C4-2B (cell line): ENCODE measurements at regions not wholly inside any gene's neighbourhood (a gene's known extent, or its start where the extent isn't known, plus 50 kb on each side); places are given as distances from the start of the nearest gene placed in this dataset.

Source experiments
- H3K27ac ChIP-seq: fragments of 450-650 bp; 2 replicates; pipeline ENCODE4 v1.5.1; 2017
- ZFX ChIP-seq: fragments of 450-650 bp; IDR thresholded peaks from 2 replicates; pipeline ENCODE4 v1.6.1; 2017
- TF ChIP-seq, protein P1 (sequence below): fragments of 450-650 bp; conservative IDR thresholded peaks from 2 replicates; pipeline ENCODE4 v1.5.1; 2017; ENCODE audit warnings: mild to moderate bottlenecking

DNA sequence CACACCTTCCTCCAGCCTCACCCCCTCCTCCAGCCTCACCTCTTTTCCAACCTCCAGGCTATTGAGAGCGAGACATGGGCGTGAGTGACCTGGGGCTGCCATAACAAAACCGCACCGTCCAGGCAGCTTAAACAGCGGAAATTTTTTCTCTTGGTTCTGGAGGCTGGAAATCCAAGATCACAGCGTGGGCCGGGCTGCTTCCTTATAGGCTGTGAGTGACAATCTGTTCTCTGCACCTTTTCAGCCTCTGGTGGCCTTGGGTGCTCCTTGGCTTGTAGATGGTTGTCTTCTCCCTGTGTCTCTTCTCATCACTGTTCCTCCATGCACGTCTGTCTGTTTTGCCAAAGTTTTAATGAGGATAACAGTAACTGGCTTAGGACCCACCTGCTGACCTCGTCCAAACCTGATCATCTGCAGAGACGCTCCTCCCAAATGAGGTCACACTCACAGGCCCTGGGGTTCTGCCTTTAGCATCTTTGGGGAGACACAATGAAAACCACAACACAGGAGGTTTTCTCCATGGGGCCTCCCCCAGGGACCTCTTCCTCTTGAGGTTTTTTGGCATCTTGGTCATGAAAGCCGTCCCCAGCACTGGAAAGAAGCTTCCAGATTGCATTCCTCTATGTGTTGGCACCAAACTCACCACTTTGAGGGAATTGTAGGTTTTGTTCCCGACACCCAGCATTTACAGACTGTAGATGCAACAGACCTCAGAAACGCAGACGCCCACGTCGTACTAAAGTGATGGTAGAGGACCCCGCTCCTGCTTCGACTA is 878.1 kb downstream of the BRD1 start:
- no peak for TF ChIP-seq ZFX
- TF ChIP-seq, protein P1, sequence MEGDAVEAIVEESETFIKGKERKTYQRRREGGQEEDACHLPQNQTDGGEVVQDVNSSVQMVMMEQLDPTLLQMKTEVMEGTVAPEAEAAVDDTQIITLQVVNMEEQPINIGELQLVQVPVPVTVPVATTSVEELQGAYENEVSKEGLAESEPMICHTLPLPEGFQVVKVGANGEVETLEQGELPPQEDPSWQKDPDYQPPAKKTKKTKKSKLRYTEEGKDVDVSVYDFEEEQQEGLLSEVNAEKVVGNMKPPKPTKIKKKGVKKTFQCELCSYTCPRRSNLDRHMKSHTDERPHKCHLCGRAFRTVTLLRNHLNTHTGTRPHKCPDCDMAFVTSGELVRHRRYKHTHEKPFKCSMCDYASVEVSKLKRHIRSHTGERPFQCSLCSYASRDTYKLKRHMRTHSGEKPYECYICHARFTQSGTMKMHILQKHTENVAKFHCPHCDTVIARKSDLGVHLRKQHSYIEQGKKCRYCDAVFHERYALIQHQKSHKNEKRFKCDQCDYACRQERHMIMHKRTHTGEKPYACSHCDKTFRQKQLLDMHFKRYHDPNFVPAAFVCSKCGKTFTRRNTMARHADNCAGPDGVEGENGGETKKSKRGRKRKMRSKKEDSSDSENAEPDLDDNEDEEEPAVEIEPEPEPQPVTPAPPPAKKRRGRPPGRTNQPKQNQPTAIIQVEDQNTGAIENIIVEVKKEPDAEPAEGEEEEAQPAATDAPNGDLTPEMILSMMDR, result no peak
- H3K27ac ChIP-seq, result no peak overlapping the region

DNA sequence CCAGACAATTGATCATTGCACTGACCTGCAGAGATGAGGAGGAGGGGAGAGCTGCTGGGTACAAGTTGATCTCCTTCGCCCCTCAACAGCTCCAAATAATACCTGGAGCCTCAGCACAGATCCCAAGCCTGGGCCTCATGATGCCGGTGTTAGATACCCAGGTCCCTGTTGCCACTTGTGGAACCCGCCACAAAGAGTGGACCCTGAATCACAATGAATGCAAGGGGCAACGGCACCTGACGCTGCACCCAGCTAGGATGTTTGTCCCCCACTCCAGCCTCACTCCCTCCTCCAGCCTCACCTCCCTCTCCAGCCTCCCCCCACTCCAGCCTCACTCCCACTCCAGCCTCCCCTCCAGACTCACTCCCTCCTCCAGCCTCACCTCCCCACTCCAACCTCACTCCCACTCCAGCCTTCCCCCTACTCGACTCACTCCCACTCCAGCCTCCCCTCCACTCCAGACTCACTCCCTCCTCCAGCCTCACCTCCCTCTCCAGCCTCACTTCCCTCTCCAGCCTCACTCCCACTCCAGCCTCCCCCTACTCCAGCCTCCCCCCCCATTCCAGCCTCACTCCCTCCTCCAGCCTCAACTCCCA is 879.0 kb downstream of the BRD1 start:
- TF ChIP-seq, protein P1, result no peak
- no peak for TF ChIP-seq ZFX
- H3K27ac ChIP-seq, result no peak overlapping the region

DNA sequence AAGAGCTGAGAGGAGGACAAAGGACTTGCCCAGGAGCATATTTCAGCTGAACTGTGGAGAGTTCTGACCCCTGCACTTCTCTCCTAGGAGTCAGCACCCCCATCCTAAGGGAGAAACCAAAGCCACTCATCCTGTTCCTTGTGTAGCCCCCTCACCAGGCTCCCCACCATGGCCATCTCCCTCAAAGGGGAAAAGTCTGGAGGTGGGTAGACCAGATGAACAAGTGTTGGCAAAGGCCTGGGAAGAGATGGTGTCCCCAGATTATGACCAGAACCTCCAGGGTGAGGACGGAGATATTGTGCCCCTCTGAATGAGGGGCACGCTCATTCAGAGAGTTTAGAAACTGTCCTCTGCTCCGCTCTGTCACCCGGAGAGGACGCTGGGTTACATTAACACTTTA is 880.0 kb downstream of the BRD1 start:
- no peak overlapping the region for H3K27ac ChIP-seq
- no peak for TF ChIP-seq ZFX

DNA sequence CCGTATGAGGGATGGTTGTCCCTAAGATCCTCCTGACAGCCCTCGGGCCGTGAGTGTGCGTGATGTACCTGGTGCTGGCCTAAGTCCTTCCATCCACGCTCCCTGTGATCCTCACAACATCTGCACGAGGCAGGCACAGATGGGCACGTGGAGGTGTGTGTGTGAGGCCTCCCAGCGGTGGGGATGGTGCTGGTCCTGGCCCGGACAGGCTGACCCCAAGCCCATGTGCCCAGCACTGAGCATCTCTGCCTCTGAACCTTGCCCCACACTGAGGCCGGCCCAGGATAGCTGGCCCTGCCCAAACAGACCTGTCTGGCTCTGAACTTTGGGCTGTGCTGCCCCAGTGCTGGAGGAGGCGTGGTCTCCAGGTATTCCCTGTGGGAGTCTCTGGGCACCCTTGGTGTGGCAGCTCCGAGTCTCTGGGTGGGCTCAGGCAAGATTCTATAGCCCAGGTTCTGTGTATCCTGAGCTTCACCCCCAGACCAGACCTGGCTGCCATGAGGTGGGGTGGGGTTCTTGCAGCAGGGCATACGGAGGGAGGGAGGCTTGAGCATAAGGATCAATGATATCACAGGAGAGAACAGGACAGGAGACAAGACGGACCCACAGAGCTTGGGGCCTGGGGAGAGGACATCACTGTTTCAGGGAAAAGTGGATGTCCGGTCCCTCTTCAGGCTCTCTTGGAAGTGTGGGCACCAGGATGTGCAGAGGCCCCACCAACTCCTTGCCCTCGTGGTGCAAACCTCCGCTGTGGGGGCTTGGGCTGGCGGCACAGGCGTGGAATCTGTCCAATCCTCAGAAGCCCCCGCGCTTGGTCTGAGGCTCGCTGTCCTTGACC is 881.8 kb downstream of the BRD1 start:
- TF ChIP-seq, protein P1, result no peak
- no peak for TF ChIP-seq ZFX
- H3K27ac ChIP-seq, result no peak overlapping the region

DNA sequence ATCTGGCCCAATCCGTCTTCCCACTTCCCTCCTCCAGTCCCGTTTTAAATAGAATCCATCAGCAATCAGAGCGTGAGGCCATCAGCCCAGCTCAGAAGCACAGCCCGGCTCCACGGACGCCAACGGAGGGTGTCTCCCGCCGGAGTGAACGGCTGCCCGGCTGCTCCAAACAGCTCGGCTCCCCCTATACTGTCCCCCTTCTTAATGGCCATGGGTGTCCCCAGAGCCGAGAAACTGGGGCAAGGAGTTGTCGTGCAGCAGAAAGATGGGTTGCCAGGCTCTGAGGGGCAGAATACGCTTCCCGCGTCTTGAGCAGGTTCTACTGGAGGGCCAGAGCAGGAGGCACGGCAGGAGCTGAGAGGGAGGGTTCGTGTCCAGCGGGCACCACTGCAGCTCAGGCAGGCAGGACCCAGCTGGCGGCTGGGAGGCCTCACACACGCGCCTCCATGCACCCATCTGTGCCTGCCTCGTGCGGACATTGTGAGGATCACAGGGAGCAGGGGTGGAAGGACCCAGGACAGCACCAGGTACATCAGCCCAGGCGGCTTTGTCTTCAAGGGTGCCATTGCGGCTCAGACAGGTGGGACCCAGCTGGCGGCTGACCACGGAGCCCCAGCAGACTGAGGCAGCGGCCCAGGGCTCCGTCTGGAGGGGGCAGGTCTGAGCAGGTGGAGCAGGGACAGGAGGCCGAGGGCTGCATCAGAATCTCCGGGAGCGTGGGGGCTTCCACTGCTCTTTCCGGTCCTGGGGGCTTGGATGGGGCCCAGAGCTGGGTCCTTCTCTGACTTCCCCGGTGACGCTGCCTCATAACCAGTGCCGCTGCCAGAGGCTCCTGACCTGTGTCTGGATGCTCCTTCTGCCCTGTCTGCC is 882.7 kb downstream of the BRD1 start:
- no peak overlapping the region for H3K27ac ChIP-seq
- TF ChIP-seq, protein P1, result no peak
- no peak for TF ChIP-seq ZFX

DNA sequence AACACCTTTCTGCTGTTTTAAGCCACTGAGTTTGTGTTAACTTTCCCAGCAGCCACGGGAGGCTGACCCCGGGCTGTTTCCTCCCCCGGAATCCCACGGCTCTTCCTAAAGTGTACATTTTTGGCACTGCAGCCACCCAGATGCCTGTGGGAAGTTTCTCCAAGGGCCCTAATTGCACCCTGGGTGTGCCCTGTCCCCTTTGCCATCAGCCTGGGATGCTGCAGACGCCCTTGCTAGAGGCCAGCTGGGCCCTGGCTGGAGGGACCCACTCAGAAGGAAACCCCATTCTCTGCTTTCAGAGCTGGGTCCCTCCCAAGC is 883.3 kb downstream of the BRD1 start:
- TF ChIP-seq, protein P1, result no peak
- TF ChIP-seq ZFX, result no peak
- no peak overlapping the region for H3K27ac ChIP-seq

DNA sequence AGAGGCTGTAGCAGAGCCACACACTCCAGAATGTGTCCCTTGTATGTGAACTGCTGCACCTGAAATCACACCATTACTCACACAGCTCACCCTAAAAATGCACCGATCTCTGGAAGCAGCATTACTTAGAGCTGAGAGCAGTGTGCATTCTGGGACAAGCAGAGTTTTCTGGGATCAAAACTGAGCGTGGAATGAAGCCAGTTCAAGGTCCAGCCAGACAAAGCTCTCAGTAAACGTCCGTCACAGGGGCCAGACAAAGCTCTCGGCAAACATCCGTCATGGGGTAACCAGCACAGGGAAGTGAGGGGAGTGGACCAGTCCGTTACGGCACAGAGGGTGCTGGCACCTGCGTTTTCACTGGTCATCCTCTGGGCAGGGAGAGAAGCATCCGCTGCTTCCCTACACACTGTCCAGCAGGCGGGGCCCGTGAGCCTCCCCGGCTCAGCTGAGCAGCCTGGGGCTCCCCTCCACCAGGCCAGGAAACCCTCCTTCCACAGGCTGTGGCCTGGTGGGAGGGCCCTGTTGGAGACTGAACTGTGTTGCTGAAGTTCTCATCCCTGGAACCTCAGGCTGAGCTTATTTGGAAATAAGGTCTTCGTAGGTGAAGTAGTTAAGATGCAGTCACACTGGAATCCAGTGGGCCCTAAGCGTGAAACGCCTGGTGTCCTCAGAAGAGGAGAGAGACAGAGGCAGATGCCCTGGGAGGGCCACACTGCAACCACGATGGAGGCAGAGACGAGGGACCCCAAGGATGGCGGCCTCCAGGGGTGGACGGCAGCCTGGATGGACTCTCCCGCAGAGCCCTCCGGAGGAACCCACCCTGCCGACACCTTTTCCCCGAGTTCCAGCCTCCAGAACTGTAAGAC is 883.9 kb downstream of the BRD1 start:
- H3K27ac ChIP-seq, result no peak overlapping the region
- TF ChIP-seq, protein P1, result peak; percentile 95
- no peak for TF ChIP-seq ZFX
